GM21825 (cell line): ENCODE measurements at regions not wholly inside any gene's neighbourhood (a gene's known extent, or its start where the extent isn't known, plus 50 kb on each side); places are given as distances from the start of the nearest gene placed in this dataset.
"Not testable (repeated sequence)": the region's sequence is repeated elsewhere in the genome, so short reads cannot be mapped to it uniquely, and the experiment has no call there.

Source experiments
- ATAC-seq: cut with Tn5 transposase; IDR thresholded peaks from one replicate; pipeline ENCODE4 v1.9.1; 2021; ENCODE audit warnings: mild to moderate bottlenecking, moderate library complexity; ENCODE audit not compliant: unreplicated experiment

DNA sequence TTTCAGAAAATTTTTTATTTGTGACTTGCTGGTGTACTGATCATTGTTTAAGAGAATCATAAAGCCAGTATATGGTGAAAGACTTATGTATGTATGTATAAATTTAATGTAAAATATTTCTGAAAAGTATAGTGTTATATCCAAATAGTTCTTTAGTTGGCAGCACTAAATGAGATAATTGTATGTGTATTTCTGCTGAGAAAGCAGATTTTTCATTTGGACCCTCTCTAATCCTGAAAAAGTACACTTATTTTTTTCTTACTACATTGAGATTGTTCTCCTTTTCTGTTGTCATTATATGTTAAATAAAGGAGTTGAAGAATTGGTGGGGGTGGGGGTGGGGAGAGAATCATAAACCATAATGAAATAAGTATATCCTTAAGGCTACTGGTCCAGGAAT lies 324.9 kb upstream of the SUCLG2 start:
- ATAC-seq: no peak

DNA sequence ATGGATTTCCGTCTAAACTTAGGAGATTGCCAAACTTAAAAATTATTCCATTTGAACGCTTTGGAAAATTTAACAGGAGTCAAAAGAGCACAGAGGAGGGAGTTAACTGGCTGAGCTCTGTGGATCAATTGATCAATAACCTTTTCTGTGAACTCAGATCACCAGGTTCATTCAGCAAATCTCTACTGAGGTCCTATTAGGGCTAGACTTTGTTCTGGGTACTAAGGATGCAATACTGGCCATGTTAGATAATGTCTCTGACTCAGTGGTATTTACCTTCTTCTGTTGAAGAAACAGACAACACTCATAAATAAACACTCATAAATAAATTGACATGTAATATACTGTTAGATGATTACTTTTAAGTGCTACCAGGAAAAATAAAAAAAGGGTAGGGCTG lies 323.4 kb upstream of the SUCLG2 start:
- no peak for ATAC-seq

DNA sequence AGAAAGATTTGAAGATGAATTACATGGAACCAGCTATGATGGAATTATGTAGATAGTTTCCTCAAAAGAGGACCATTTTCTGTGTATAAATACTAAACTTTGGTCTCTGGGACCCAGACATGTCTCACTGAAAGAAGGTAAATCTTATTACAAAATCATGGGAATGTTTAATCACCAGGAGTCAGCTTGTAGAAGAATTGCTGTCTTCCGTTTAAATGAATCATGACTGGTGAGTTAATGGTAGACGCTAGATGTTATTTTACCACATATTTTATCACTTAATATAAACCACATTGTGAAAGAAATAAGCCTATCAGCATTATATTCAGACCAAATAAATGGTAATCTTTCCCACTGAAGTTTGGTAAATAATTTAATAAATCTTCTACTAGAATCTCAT lies 322.3 kb upstream of the SUCLG2 start:
- ATAC-seq: no peak

DNA sequence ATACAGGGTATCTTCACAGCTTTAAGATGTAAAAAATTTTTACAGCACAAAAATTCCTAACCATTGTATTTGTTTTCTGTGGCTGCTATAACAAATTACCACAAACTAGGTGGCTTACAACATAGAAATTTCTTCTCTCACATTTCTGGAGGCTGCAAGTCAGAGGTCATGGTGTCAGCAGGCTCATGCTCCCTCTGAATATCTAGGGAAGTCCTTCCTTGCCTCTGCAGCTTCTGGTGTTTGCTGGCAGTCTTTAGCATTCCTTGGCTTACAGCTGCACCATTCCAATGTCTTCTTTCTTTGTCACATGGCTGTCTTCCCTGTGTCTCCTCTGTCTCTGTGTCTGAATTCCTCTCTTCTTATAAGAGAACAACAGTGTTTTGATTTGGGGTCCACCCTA lies 310.2 kb upstream of the SUCLG2 start:
- ATAC-seq: no peak

DNA sequence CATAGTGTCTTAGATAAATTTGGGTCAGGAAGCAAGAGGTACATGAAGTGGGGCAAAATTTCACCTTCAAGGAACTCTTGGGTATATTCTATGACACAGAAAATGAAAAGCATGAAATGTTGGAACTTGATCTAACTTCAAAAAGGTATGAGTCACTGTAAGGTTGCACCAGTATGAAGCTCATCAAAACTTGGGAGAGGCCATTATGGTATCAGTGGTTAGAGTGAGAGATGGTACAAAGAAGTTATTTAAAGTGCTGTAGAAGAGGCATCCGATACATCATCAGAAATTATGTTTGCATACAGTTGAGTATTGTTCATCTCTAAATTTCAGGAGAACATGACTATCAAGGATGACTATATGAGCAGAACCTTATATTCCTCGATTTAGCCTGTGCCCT lies 302.9 kb upstream of the SUCLG2 start:
- ATAC-seq: no peak

DNA sequence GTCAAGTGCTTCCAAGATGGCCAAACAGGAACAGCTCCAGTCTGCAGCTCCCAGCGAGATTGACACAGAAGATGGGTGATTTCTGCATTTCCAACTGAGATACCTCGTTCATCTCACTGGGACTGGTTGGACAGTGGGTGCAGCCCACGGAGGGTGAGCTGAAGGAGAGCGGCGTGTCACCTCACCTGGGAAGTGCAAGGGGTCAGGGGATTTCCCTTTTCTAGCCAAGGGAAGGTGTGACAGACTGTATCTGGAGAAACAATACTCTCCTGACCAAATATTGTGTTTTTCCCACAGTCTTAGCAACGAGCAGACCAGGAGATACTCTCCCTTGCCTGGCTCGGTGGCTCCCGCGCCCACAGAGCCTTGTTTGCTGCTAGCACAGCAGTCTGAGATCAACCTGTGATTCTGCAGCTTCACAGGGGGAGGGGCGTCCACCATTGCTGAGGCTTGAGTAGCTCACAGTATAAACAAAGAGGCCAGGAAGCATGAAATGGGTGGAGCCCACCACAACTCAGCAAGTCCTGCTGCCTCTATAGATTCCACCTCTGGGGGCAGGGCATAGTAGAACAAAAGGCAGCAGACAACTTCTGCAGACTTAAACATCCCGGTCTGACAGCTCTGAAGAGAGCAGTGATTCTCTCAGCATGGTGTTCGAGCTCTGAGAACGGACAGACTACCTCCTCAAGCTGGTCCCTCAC lies 293.5 kb upstream of the SUCLG2 start:
- ATAC-seq: no peak

DNA sequence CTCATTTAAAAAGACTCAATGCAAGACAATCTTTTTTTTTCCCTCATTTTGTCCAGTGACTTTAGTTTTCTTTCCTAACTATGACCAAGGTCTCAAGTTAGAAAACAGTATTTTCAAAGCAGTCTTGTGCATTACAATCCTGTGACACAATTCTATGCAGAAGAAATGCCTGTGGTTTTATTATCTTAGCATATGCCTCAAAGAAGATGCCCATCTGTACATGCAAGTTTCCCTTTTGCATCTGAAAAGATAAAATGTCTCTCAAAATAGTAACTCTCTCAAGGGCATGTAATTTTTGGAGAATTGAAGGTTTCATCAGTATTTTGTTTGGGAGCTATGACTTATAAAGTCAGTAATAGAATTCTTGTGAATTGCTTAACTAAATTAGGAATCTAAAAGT lies 292.0 kb upstream of the SUCLG2 start:
- ATAC-seq: no peak

DNA sequence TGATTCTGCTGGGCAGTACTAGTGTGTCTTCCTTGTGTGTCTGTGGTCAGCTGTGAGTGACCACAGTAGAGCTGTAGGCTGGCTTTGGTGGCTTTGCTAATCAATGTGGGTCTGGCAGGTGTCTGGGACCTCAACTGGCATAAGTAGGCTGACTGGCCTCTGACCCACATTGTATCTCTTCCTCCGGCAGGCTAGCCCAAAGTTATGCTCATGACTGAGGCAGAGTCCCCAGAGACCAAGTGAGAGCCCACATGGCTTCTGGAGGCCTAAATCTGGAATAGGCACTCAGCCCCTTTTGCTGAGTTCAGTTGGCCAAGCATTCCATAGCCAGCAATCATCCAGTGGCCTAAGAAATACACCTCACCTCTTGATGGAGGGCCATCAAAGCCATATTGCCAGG lies 289.1 kb upstream of the SUCLG2 start:
- ATAC-seq: no peak

DNA sequence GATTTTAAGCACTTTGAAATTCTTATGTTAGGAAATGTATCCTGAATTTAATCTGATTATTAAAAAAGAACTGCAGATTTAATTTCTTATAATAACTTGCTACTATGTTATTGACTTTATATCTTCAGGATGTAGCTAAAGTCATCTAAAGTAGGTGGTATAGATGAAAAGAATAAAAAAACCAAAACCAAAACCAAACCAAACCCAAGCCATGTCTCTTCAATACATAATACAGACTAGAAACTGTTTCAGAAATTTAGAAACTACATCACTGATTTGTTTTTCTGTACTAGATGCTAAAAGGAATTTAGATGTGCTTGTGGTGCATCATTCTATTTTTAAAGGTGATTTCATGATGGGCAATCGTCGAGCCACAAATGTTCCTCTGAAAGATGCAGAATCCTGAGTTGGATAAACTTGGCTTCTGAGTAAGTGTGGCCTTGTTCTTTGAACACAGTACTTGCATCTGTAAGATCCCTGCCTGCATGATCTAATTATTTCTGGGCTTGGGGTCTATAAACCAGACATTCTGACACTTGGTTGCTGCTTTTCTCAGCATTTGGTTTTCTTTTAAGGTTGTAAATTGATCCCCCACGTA lies 287.1 kb upstream of the SUCLG2 start:
- no peak for ATAC-seq

DNA sequence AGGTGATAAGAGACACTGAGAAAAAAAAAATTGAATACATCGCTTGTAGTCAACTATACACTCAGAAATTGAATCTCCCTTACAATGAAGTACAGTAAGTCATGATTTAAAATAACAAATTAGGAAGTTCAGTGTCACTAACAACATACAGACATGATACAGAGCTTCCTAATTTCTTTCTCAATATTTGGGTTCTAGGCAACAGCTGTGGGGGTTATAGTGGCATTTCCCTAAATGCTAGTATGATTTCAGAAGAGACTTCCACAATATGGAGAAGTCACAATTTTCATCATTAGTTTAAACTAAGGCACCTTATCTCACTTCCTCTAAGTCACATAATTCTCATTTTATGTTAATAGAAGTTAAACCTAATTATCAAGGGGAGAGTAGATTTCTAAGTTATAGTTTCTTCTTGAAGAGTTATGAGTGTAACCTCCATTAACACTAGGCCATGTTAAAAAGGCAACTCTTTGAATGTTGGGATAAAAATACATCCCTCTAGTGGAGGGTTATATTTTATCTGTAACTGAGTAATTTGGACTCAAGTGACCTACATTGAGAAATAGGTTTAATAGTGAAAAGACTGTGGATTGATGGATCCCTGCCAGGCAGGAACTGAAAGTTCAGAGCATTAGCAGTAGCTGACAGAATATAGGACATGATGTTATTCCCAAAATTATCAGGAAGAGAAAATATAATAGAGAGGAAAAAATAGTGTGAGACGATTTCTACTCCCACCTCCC lies 286.0 kb upstream of the SUCLG2 start:
- ATAC-seq: no peak

DNA sequence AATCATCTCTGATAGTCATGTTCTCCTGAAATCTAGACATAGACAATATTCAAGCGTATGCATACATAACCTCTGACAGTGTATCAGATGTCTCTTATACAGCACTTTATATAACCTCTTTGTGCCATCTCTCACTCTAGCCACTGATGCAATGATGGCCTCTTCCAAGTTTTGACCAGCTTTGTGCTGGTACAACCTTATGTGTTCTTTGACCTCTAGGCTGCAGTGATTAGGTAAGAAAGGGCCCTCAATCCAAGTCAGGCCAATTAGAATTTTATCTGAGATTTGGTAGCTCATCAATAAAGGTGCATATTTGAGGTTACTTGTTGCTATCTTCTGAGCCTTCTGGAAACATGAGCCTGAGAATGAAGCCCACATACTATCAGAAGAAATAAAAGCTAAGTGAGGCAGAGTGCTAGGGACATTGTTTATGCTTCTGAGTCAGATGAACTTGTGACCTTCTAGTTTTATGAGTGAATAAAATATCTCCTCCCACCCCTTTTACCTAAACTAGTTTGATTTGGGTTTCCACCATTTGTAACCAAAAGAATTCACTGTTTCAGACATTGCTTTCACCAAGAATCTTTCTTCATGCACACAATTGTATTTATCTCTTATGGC lies 283.2 kb upstream of the SUCLG2 start:
- ATAC-seq: no peak

DNA sequence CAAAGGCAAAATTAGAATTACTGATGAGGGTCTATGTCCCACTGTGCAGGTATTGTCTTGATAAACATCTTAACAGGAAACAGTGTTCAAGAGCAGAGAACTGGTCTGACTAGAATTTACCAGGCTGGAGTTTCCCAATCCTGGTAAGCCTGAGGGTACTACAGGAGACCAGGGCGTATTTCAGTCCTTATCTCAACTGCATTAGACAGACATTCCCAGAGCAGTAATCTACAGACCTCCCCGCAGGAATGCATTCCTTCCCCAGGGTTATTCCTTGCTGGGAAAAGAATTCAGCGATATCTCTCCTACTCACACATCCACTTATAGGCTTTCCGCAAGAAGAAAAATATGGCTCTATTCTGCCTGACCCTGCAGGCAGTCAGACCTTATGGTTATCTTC lies 276.0 kb upstream of the SUCLG2 start:
- not testable (repeated sequence) for ATAC-seq

DNA sequence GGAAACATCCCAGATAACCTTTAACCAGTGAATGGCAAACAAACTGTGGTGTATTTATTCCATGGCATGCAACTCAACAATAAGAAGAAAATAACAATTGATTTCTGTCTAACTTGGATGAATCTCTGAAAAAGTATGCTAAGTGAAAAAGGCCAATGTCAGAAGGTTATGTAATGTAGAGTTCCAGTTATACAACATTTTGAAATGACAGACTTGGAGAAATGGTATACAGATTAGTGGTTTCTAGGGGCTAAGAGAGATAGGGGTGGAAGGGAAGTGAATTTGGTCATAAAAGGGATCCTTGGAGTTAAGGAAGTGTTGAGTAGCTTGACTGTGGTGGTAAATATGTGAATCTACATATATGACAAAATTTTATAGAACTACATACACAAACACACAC lies 269.4 kb upstream of the SUCLG2 start:
- no peak for ATAC-seq

DNA sequence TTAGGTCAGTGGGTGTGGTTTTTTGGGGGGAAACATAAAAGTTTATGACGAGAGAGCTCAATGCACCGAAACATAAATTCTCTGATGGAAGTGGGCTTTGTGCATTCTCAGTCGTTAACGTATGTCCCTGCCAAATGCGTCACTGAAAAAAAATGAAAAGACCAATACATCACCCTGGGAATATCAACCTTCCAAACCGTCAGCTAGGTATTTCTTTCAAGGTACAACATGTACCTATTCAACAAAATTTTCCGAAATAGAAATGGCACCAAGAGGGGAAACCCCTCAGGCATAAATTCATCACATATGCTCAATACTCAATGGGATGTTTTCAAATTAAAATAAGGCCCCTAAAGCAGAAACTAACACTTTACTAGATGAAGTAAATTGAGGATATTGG lies 266.6 kb upstream of the SUCLG2 start:
- ATAC-seq: no peak

DNA sequence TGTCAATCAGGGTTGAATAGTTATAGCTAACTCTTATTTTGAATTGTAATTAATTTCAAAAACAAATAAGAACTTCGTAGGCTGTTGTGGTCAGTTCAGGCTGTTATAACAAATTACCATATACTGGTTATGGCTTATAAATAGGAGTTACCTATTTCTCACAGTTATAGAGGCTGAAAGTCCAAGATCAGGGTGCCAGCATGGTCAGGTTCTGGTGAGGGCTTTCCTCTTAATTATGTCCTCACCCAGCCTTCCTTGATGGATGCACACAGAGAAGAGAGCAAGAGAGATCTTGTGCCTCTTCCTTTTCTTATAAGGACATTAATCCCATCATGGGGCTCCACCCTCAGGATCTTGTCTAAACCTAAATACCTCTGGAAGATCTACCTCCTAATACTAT lies 265.9 kb upstream of the SUCLG2 start:
- ATAC-seq: no peak

DNA sequence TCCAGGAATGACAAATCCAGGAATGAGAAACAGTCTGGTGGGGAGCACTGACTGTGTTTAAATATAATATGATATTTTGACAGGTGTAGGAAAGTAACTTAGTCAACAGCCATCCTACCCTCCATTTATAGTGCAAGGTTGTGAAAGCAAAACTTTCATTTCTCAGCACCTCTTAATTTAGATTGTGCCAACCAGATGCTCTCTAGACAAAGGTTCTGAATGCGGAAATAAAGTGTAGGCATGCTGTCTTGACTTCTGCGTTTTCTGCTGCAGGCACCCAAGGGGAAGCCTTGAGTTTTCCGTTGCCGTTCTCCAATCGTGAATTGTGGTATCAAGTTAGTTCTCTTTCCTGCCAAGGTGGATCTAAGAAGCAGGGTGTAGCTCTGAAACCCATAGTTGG lies 261.9 kb upstream of the SUCLG2 start:
- no peak for ATAC-seq

DNA sequence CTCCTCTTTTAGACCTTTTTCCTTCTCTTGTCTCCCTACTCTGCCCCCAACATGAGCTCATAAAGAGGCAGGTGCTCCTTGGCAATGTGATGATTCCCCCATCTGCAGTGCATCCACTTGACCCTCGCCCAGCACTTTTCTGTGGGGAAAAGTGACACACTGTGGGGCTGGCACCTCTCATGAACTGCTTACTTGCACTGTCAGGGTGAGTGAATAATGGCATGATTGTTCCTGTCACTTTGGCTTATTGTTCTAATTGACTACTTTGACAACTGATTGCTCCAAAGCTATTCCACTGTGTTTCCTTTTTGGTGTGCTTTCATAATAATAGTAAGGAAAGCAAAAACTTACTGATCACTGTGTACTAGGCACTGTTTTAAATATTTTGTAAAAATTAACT lies 253.3 kb upstream of the SUCLG2 start:
- ATAC-seq: no peak

DNA sequence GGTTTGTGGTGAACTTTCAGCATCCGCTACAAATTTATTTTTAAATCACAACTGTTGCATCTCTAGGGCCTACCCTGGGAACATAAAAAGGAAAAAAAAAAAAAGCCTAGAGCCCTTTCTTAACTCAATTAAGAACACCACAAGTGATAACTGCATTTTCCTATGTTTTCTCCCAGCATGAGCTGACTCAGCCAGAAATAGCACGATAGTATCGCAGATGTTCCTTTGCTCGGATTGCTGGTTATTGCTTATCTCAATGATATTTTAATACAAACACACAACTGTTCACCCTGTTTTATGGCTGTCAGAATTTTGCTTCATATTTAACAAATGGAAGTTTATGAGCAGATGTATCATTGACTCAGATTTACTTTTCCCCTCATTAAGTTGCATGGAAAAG lies 251.8 kb upstream of the SUCLG2 start:
- no peak for ATAC-seq

DNA sequence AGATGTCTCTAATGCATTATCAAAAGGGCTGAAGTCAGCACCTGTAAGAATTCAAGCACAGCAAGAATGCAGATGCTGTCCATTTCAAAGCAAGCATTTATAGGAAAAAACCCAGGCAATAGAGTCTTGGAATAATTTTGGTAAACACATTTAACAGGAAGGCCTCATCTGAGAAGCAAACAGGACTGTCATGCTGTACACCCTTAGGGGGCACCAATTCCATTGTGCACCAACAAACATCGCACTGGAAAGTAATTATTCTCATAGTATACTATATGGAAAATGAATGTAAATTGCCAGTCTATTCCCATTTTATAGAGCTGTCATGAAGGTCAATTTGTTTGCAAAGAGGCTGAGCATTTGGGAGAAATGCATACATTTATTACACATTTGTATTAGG lies 247.3 kb upstream of the SUCLG2 start:
- no peak for ATAC-seq

DNA sequence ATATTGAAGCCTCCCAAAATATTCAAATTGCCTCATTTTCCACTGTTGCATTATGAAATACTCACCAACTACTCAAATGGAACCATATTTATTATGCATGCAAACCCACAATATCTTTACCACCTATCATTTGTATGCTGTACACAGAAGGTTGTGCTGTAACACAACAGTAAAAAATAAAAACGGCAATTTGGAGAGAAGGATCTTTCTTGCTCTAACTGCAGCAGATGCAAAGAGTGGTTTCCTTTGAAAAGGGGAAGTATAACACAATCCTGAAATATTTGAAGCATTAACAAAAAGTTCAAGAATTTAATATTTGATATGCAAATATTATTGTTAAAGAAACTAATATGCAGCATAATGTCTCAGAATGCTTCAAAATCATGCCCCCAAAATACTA lies 244.5 kb upstream of the SUCLG2 start:
- ATAC-seq: no peak

DNA sequence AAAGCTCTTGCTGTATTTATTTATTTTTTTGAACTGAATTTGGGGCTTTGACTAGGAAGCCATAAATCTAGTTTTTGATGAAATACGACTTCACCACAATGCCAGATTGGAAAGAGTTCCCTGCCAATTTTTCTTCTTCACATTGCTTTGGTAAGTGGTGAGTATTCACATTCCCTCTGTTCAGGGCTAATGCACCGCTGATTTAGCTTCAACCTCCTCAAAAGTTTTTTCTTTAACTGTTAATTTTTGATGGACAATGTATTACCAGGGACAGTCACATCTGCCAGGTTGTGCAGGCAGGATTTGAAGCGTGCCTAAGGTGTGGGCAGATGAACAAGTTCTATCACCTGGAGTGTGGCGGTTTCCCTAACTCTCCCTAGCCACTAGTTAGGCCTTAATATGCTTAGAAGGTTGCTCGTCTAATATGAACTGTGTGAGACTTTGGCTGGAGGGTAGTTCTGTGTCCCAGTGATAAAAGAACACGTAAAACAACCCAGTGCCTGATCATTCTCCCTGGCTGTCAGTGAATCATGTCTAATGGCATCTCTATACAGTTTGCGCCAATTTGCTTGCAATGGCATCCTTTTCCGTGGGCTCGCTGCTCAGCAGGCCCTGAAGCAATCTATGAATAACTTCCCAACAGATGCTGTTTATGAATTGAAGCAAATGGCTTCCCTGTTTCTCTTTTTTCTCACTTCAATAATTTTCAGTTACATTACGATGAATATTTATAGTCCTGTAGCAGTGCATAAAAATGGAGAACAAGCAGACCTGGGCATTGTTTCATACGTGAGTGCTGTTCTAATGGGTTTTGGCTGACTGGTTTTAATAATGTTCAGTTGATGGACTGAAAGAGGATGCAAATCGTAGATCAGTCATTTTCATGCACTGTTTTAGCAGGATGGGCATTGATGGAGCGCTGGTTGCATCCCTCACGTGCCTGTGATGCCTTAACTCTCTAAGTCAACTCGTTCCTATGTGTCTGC lies 243.2 kb upstream of the SUCLG2 start:
- no peak for ATAC-seq
